Activated gamma-delta T cell (primary cell): ENCODE measurements at regions not wholly inside any gene's neighbourhood (a gene's known extent, or its start where the extent isn't known, plus 50 kb on each side); places are given as distances from the start of the nearest gene placed in this dataset.
"Not testable (repeated sequence)": the region's sequence is repeated elsewhere in the genome, so short reads cannot be mapped to it uniquely, and the experiment has no call there.

Experiments used
- DNase-seq: peaks from one replicate; lab custom pipeline; 2025; lab: John Stamatoyannopoulos, UW

DNA sequence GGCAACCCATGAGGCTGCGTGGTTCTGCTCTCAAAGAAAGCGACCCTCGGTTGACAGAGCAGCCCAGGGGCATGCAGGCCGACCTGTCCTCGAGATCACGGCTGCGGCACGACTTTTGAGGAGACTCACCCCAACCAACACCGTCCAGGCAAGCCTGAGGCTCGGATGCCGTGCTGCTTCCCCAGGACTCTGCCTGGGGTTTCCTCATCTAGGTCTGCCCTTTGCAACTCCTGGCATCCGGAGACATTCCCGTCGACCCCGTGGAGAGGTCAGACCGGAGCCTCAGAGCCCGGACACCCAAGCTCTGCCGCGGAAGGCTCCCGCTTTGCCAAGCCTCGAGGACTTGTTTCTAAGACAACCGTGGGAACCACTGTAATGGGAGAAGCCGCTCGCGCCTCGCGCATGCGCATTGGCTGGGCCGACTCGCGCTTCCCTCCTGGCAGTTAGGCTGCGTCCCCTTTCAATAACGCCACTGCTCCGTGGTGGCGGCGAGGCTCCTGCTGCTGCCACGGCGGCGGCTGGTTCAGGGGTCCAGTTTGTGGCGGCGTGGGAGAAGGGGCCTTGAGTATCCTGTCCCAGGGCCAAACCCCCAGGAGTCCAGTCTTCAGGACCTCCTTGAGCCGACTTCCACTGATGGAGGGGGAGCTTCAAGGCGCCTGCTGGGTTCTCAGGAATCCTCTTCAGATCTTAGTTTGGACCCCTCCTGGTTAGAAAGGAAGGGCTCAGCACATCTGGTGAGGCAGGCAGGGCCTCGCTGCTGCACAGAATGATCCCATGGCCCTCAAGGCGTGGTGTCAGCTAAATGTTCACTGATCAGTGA lies 101.7 kb upstream of the ZNF337 start:
- DNase-seq, result not testable (repeated sequence)

DNA sequence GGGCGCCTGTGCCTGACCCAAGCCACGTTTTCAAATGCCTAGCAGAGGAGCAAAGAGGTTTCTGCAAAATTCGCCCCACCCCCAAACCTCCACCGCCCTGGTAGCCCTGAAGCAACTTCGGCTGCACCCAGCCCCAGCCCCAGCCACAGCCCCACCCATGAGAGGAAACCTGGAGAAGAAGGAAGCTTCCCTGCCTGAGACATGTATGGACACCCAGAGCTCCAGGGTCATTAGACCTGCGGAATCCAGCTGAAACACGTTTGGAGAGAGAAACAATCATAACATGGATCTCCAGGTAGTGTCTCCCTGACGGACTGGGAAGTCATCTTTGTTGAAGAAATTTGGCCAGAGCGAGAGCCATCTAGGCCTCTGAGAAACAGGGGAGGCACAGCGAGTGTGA lies 100.4 kb upstream of the ZNF337 start:
- DNase-seq, result not testable (repeated sequence)

DNA sequence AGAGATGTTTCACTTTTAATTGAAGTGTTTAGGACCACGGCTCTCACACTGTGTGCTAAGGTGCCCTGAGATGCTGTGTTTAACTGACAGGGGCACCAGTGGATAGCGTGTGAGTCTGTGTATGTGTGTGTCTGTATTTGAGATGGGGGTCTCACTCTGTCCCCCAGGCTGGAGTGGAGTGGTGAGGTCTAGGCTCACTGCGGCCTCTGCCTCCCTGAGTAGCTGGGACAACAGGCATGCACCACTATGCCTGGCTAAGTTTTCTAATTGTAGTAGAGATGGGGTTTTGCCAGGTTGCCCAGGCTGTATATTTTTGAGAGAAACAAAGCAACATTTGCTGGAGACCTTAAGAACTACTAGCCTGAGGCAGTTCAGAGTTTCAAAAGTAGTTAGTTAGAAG lies 80.6 kb upstream of the ZNF337 start:
- not testable (repeated sequence) for DNase-seq

- not testable (repeated sequence) for DNase-seq
Observed at GRCh38 chr20:25774711-25775110, 78.1 kb upstream of the ZNF337 start.

GRCh38 chr20:25774203-25774602 lies 77.5 kb upstream of the ZNF337 start:
- not testable (repeated sequence) for DNase-seq

DNA sequence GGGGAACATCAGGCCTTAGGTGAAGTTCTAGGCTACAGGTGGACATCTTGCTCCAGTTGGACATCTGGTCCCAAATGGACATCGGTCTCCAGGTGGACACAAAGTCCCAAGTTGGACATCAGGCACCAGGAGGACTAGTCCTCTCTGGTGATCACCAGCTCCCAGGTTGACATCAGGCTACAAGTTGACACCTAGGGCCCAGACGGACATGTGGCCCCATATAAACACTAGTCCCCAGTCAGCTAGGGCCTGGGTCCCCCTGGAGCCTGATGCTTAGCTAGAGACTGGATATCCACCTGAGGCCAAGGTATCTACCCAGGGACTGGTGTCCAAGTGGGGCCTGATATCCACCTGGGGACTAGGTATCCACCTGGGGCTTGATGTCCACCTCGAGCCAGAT lies 75.8 kb upstream of the ZNF337 start:
- DNase-seq, result not testable (repeated sequence)

DNA sequence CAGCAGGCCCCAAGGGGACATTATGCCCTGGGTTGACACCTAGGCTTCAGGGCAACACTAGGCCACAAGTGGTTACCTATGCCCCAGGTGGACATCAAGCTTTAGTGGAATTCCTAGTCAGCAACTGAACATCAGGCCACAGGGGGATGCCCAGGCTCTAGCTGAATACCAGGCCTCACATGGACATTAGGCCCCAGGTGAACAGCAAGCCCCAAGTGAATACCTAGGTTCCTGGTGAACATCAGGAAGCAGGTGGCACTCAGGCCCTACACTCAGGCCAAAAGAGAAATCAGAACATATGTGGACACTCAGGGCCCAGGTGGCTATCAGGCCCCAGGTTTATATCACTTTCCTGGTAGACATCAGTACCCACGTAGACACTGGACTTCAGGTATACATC lies 75.2 kb upstream of the ZNF337 start:
- not testable (repeated sequence) for DNase-seq

DNA sequence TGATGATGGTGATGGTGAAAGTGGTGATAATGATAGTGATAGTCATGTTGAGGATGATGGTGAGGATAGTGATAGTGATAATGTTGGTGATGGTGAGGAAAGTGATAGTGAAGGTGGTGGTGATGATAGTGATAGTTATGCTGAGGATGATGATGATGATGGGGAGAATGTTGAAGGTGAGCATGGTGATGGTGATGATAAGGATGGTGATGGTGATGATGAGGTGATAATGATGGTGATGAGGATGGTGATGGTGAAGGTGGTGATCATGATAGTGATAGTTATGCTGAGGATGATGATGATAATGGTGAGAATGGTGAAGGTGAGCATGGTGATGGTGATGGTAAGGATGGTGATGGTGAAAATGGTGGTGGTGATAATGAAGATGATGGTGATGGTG lies 64.9 kb upstream of the ZNF337 start:
- no peak for DNase-seq

DNA sequence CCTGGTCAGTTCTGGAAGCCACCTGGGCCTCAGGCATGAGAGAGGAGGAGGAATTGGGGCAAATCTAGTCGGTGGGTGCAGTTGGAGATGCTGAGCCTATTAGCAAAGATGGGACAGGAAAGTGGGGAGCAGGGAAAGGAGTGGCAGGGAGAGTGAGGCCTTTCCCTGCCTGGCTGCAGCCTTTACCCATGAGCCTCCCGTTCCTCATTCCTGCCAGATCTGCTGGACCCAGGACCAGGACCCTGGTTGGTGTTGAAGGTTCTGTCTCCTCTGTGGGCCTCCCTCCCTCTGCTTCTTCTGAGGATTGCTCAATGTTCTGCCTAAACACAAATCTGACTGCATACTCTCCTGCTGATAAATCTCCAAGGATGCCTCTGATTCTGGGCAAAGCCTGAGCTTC lies 64.4 kb upstream of the ZNF337 start:
- DNase-seq, result not testable (repeated sequence)

- no peak for DNase-seq
Observed at GRCh38 chr20:25750765-25751696, 54.4 kb upstream of the ZNF337 start.

DNA sequence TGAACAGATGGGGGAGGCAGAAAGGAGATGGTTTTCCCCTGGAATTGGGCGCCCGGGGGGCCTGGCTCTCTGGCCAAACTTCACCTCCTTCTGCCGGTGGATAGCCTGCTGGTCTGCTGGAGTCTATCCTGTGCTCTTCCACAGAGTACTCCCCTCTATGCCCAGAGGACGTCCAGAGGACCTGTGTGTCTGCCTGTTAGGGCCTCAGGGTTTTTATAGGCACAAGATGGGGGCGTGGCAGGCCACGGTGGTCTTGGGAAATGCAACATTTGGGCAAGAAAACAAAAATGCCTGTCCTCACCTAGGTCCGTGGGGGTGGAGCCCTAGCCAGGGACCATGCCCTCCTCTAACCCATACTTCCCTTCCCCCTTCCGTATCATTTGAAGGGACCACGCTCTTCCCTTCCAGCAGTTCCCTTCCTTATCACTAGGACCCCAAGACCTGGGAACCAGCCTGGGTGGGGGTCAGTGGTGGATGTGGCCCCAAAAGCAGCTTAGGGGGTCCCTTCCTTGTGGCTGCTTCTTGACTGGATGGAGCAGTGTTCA lies 53.6 kb upstream of the ZNF337 start:
- DNase-seq, result no peak

DNA sequence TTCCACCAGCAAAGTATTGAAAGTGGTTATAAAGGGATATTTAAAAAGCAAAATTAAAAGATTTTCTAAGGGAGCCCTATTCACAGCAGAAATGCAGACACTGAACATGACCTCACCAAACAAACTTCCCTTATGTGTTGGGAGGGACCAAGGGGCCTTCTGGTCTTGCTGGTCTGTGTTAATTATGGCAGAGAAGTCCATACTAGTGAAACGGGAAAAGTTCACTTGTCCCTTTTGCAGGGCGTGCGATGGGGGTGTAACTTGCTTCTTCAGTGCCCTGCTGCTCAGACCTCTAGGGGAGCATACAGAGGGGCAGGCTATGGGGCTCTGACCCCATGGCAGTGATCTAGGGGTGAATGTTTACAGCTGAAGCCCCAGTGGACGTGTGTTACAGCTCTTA lies 53.0 kb upstream of the ZNF337 start:
- DNase-seq, result no peak
